H9 (cell line): ENCODE measurements at regions not wholly inside any gene's neighbourhood (a gene's known extent, or its start where the extent isn't known, plus 50 kb on each side); places are given as distances from the start of the nearest gene placed in this dataset.

ENCODE experiments used
- DNase-seq: peaks from one replicate; pipeline ENCODE4 v3.0.0-alpha.2; 2017
- H2AFZ ChIP-seq: one replicate; pipeline ENCODE4 v1.6.1; 2013; ENCODE audit warnings: mild to moderate bottlenecking, low read length, control low read depth, moderate library complexity
- H2AK5ac ChIP-seq: 2 replicates; pipeline ENCODE4 v1.6.1; 2013; ENCODE audit warnings: low read length, control low read depth, mixed read lengths; ENCODE audit not compliant: insufficient read length
- H2BK120ac ChIP-seq: one replicate; pipeline ENCODE4 v1.6.1; 2013; ENCODE audit warnings: low read depth, mild to moderate bottlenecking, low read length, control low read depth, inconsistent platforms; ENCODE audit not compliant: poor library complexity, severe bottlenecking
- H2BK12ac ChIP-seq: 2 replicates; pipeline ENCODE4 v1.6.1; 2013; ENCODE audit warnings: low read length, control low read depth, mixed read lengths, low read depth; ENCODE audit not compliant: insufficient read length
- H2BK15ac ChIP-seq: 2 replicates; pipeline ENCODE4 v1.6.1; 2013; ENCODE audit warnings: low read depth, low read length, control low read depth
- H2BK20ac ChIP-seq: one replicate; pipeline ENCODE4 v1.6.1; 2013; ENCODE audit warnings: low read depth, mild to moderate bottlenecking, low read length, control low read depth, inconsistent platforms; ENCODE audit not compliant: poor library complexity, severe bottlenecking
- H2BK5ac ChIP-seq: 2 replicates; pipeline ENCODE4 v1.6.1; 2013; ENCODE audit warnings: low read length, control low read depth, mixed read lengths; ENCODE audit not compliant: insufficient read length
- H3K14ac ChIP-seq: 2 replicates; pipeline ENCODE4 v1.6.1; 2013; ENCODE audit warnings: low read length, control low read depth; ENCODE audit not compliant: insufficient read depth
- H3K18ac ChIP-seq: 2 replicates; pipeline ENCODE4 v1.6.1; 2013; ENCODE audit warnings: low read depth, mild to moderate bottlenecking, mixed read lengths, low read length, control low read depth; ENCODE audit not compliant: insufficient read length
- H3K23ac ChIP-seq: 2 replicates; pipeline ENCODE4 v1.6.1; 2013; ENCODE audit warnings: low read length, control low read depth, mixed read lengths, low read depth; ENCODE audit not compliant: insufficient read length
- H3K23me2 ChIP-seq: 2 replicates; pipeline ENCODE4 v1.6.1; 2013; ENCODE audit warnings: low read depth, mild to moderate bottlenecking, mixed read lengths, low read length, control low read depth; ENCODE audit not compliant: insufficient read length, poor library complexity, severe bottlenecking
- H3K27ac ChIP-seq: 2 replicates; pipeline ENCODE4 v1.5.1; 2013; ENCODE audit warnings: low read length, control low read depth, mixed read lengths, low read depth; ENCODE audit not compliant: insufficient read length
- H3K27me3 ChIP-seq: 2 replicates; pipeline ENCODE4 v1.6.1; 2013; ENCODE audit warnings: low read length, control low read depth, inconsistent platforms; ENCODE audit not compliant: insufficient read depth
- H3K4ac ChIP-seq: 2 replicates; pipeline ENCODE4 v1.6.1; 2013; ENCODE audit warnings: low read depth, mild to moderate bottlenecking, control low read depth, inconsistent platforms, low read length, moderate library complexity
- H3K4me1 ChIP-seq: 2 replicates; pipeline ENCODE4 v1.6.1; 2013; ENCODE audit warnings: low read length, control low read depth, inconsistent platforms; ENCODE audit not compliant: insufficient read depth
- H3K4me2 ChIP-seq: 2 replicates; pipeline ENCODE4 v1.6.1; 2013; ENCODE audit warnings: low read length, control low read depth, mixed read lengths; ENCODE audit not compliant: insufficient read length, insufficient read depth
- H3K56ac ChIP-seq: 2 replicates; pipeline ENCODE4 v1.6.1; 2013; ENCODE audit warnings: low read depth, mild to moderate bottlenecking, mixed read lengths, low read length, control low read depth; ENCODE audit not compliant: insufficient read length
- H3K79me1 ChIP-seq: 2 replicates; pipeline ENCODE4 v1.6.1; 2013; ENCODE audit warnings: low read depth, mild to moderate bottlenecking, moderate library complexity, low read length, control low read depth, inconsistent platforms; ENCODE audit not compliant: insufficient read depth, poor library complexity, severe bottlenecking
- H3K79me2 ChIP-seq: 2 replicates; pipeline ENCODE4 v1.6.1; 2013; ENCODE audit warnings: low read length, control low read depth, inconsistent platforms; ENCODE audit not compliant: insufficient read depth
- H3K9ac ChIP-seq: 2 replicates; pipeline ENCODE4 v1.6.1; 2013; ENCODE audit warnings: low read length, control low read depth, mixed read lengths; ENCODE audit not compliant: insufficient read length; ENCODE audit errors: extremely low read depth
- H3K9me3 ChIP-seq: one replicate; pipeline ENCODE4 v1.6.1; 2013; ENCODE audit warnings: low read depth, low read length, inconsistent platforms; ENCODE audit not compliant: control insufficient read depth
- H3T11ph ChIP-seq: one replicate; pipeline ENCODE4 v1.6.1; 2013; ENCODE audit warnings: mild to moderate bottlenecking, low read length, control low read depth, inconsistent platforms
- H4K20me1 ChIP-seq: one replicate; pipeline ENCODE4 v1.6.1; 2013; ENCODE audit not compliant: control insufficient read depth, insufficient read length, insufficient read depth
- H4K5ac ChIP-seq: 2 replicates; pipeline ENCODE4 v1.6.1; 2013; ENCODE audit warnings: low read depth, mild to moderate bottlenecking, mixed read lengths, low read length, control low read depth; ENCODE audit not compliant: insufficient read length
- H4K8ac ChIP-seq: replicated peaks from 2 replicates; pipeline ENCODE4 v1.6.1; 2013; ENCODE audit warnings: low read length, control low read depth, mixed read lengths, low read depth; ENCODE audit not compliant: insufficient read length
- H4K91ac ChIP-seq: 2 replicates; pipeline ENCODE4 v1.6.1; 2013; ENCODE audit warnings: low read depth, mild to moderate bottlenecking, moderate library complexity, mixed read lengths, low read length, control low read depth; ENCODE audit not compliant: insufficient read length
- H3K27ac Mint-ChIP-seq, 3 experiments: 2 replicates in 2 of 3; 3 replicates in 1 of 3; pipeline ENCODE4 v1.8.0; 2020 to 2021; ENCODE audit warnings: mixed read lengths in 3 of 3, mild to moderate bottlenecking in 1 of 3, moderate library complexity in 1 of 3
- H3K27me3 Mint-ChIP-seq: 2 replicates; pipeline ENCODE4 v1.8.0; 2021; ENCODE audit warnings: low read depth, mild to moderate bottlenecking, moderate library complexity, mixed read lengths
- H3K36me3 Mint-ChIP-seq, 3 experiments: 2 replicates in 2 of 3; 3 replicates in 1 of 3; pipeline ENCODE4 v1.8.0; 2020 to 2021; ENCODE audit warnings: low read depth in 3 of 3, mixed read lengths in 3 of 3; ENCODE audit not compliant: insufficient read depth in 1 of 3
- H3K4me1 Mint-ChIP-seq, 2 experiments: 2 replicates each; pipeline ENCODE4 v1.8.0; 2020; ENCODE audit warnings: mixed read lengths in 2 of 2
- H3K4me3 Mint-ChIP-seq, 2 experiments: 2 replicates in 1 of 2; 3 replicates in 1 of 2; pipeline ENCODE4 v1.8.0; 2020 to 2021; ENCODE audit warnings: mild to moderate bottlenecking in 2 of 2, mixed read lengths in 2 of 2, moderate library complexity in 1 of 2
- H3K9me3 Mint-ChIP-seq, 2 experiments: 2 replicates in 1 of 2; 3 replicates in 1 of 2; pipeline ENCODE4 v1.8.0; 2020; ENCODE audit warnings: mild to moderate bottlenecking in 2 of 2, mixed read lengths in 2 of 2, moderate library complexity in 1 of 2
- CTCF ChIP-seq: fragments of 200-600 bp; sonication (generic); conservative IDR thresholded peaks from 3 replicates; pipeline ENCODE4 v1.8.0; 2021; ENCODE audit warnings: antibody characterized with exemption, mild to moderate bottlenecking
- WGBS: extraction: QIAGEN DNeasy Blood & Tissue Kit; methylation state at CpG from one replicate; pipeline ENCODE4 v1.1.7; 2013; ENCODE audit warnings: missing lambda C conversion rate, low lambda C conversion rate, mixed read lengths; ENCODE audit not compliant: insufficient read length; ENCODE audit errors: extremely low coverage; 5-methylcytosine and 5-hydroxymethylcytosine counted together

GRCh38 chr3:10744098-10744465 lies 71.9 kb upstream of the SLC6A11 start:
- WGBS: no CpG with 5 or more reads among the region's 7 CpGs
- Histone ChIP-seq H2BK15ac (no peak overlapping the region), H3K4ac (no peak overlapping the region), H3K79me1 (no peaks in the 10 kb centered on the region), H2AK5ac (no peak overlapping the region), H3K56ac (no peak overlapping the region), H3K27ac (no peak overlapping the region), H4K20me1 (no peaks in the 10 kb centered on the region), H3K79me2 (no peaks in the 10 kb centered on the region), H3K4me1 (no peaks in the 10 kb centered on the region), H4K8ac (no peak overlapping the region), H2BK5ac (no peak overlapping the region), H3K27me3 (no peaks in the 10 kb centered on the region), H2BK20ac (no peak overlapping the region), H3K23ac (no peak overlapping the region), H2AFZ (no peak overlapping the region), H3T11ph (no peak overlapping the region), H4K91ac (no peak overlapping the region), H3K18ac (no peak overlapping the region), H3K9ac (no peak overlapping the region), H2BK12ac (no peak overlapping the region), H4K5ac (no peak overlapping the region), H3K23me2 (no peaks in the 10 kb centered on the region), H3K4me2 (no peak overlapping the region), H3K9me3 (no peaks in the 10 kb centered on the region), H2BK120ac (no peak overlapping the region), H3K14ac (no peak overlapping the region)
- Mint-ChIP-seq H3K36me3 (no peaks in the 10 kb centered on the region), H3K4me3 (no peak overlapping the region), H3K9me3 (no peaks in the 10 kb centered on the region), H3K4me1 (peaks cover 3 to 6% of the 10 kb centered on the region in 2 experiments; a peak in 3 of 4 replicates), H3K27me3 (peaks cover 40% of the 10 kb centered on the region), H3K27ac (0 out of 7 replicates have a peak overlapping the region, but pooled peaks of 1 of the 3 experiments have one; percentile 9)
- peak; percentile 67 for DNase-seq
- peak; percentile 47; the same call in 2 of the 3 replicates for TF ChIP-seq CTCF
